Nephron progenitor cell (in vitro differentiated cells): ENCODE measurements at regions not wholly inside any gene's neighbourhood (a gene's known extent, or its start where the extent isn't known, plus 50 kb on each side); places are given as distances from the start of the nearest gene placed in this dataset.

Source experiments
- DNase-seq: peaks from one replicate; pipeline ENCODE4 v3.0.0; 2021
- H3K27ac Mint-ChIP-seq: 2 replicates; pipeline ENCODE4 v1.8.0; 2021; ENCODE audit warnings: mild to moderate bottlenecking, moderate library complexity, mixed read lengths
- H3K27me3 Mint-ChIP-seq: 2 replicates; pipeline ENCODE4 v1.8.0; 2021; ENCODE audit warnings: mild to moderate bottlenecking, low read depth, mixed read lengths; ENCODE audit not compliant: poor library complexity
- H3K36me3 Mint-ChIP-seq: 2 replicates; pipeline ENCODE4 v1.8.0; 2021; ENCODE audit warnings: low read depth, mixed read lengths
- H3K4me1 Mint-ChIP-seq: 2 replicates; pipeline ENCODE4 v1.8.0; 2021; ENCODE audit warnings: mixed read lengths
- H3K4me3 Mint-ChIP-seq: 2 replicates; pipeline ENCODE4 v1.8.0; 2021; ENCODE audit warnings: mild to moderate bottlenecking, moderate library complexity, mixed read lengths
- H3K9me3 Mint-ChIP-seq: 2 replicates; pipeline ENCODE4 v1.8.0; 2021; ENCODE audit warnings: mild to moderate bottlenecking, moderate library complexity, mixed read lengths
- CTCF ChIP-seq: fragments of 200-600 bp; sonication (generic); IDR thresholded peaks from 2 replicates; pipeline ENCODE4 v1.5.0; 2021; ENCODE audit warnings: antibody characterized with exemption

GRCh38 chr21:24150753-24151152 is 1456.5 kb downstream of the MRPL39 start:
- Mint-ChIP-seq H3K9me3 (peaks cover 24% of the 10 kb centered on the region), H3K36me3 (no peaks in the 10 kb centered on the region), H3K27ac (no peak overlapping the region), H3K4me1 (no peaks in the 10 kb centered on the region), H3K27me3 (no peaks in the 10 kb centered on the region), H3K4me3 (no peak overlapping the region)
- TF ChIP-seq CTCF = no peak
- no peak for DNase-seq

- Mint-ChIP-seq H3K4me3 (no peak overlapping the region), H3K27me3 (no peaks in the 10 kb centered on the region), H3K4me1 (no peaks in the 10 kb centered on the region), H3K27ac (no peak overlapping the region), H3K36me3 (no peaks in the 10 kb centered on the region), H3K9me3 (peaks cover 18% of the 10 kb centered on the region)
- no peak for DNase-seq
- TF ChIP-seq CTCF = no peak
These were observed 1458.8 kb downstream of the MRPL39 start for GRCh38 chr21:24148461-24148860.

GRCh38 chr21:24147674-24148073 is 1459.6 kb downstream of the MRPL39 start:
- TF ChIP-seq CTCF = no peak
- H3K27me3 Mint-ChIP-seq = no peaks in the 10 kb centered on the region
- no peaks in the 10 kb centered on the region for H3K36me3 Mint-ChIP-seq
- no peaks in the 10 kb centered on the region for H3K4me1 Mint-ChIP-seq
- H3K27ac Mint-ChIP-seq = no peak overlapping the region
- peaks cover 15% of the 10 kb centered on the region for H3K9me3 Mint-ChIP-seq
- DNase-seq = no peak
- no peak overlapping the region for H3K4me3 Mint-ChIP-seq

- no peak overlapping the region for H3K27ac Mint-ChIP-seq
- no peaks in the 10 kb centered on the region for H3K36me3 Mint-ChIP-seq
- H3K4me1 Mint-ChIP-seq = no peaks in the 10 kb centered on the region
- no peak for TF ChIP-seq CTCF
- peaks cover 9% of the 10 kb centered on the region for H3K9me3 Mint-ChIP-seq
- no peak overlapping the region for H3K4me3 Mint-ChIP-seq
- no peak for DNase-seq
- no peaks in the 10 kb centered on the region for H3K27me3 Mint-ChIP-seq
These were observed 1476.2 kb downstream of the MRPL39 start for GRCh38 chr21:24131056-24131455.

GRCh38 chr21:24127651-24128050 is 1479.6 kb downstream of the MRPL39 start:
- H3K4me3 Mint-ChIP-seq = no peak overlapping the region
- peaks cover 12% of the 10 kb centered on the region for H3K9me3 Mint-ChIP-seq
- no peaks in the 10 kb centered on the region for H3K4me1 Mint-ChIP-seq
- no peaks in the 10 kb centered on the region for H3K36me3 Mint-ChIP-seq
- no peak for TF ChIP-seq CTCF
- no peak for DNase-seq
- H3K27ac Mint-ChIP-seq = no peak overlapping the region
- no peaks in the 10 kb centered on the region for H3K27me3 Mint-ChIP-seq

GRCh38 chr21:24123785-24124184 is 1483.5 kb downstream of the MRPL39 start:
- H3K36me3 Mint-ChIP-seq = no peaks in the 10 kb centered on the region
- no peak overlapping the region for H3K4me3 Mint-ChIP-seq
- no peaks in the 10 kb centered on the region for H3K4me1 Mint-ChIP-seq
- no peak for TF ChIP-seq CTCF
- H3K27ac Mint-ChIP-seq = no peak overlapping the region
- no peak for DNase-seq
- no peaks in the 10 kb centered on the region for H3K27me3 Mint-ChIP-seq
- peaks cover 13% of the 10 kb centered on the region for H3K9me3 Mint-ChIP-seq
